NCI-H1694 (cell line): ENCODE measurements at regions not wholly inside any gene's neighbourhood (a gene's known extent, or its start where the extent isn't known, plus 50 kb on each side); places are given as distances from the start of the nearest gene placed in this dataset.

Experiments used
- DNase-seq: peaks from one replicate; lab custom pipeline; 2025; lab: John Stamatoyannopoulos, UW

GRCh38 chr2:5236249-5236648, 455.9 kb upstream of the SOX11 start:
- no peak for DNase-seq

- DNase-seq: no peak
These were observed 449.4 kb upstream of the SOX11 start for GRCh38 chr2:5242751-5243150.

GRCh38 chr2:5250482-5250881, 441.7 kb upstream of the SOX11 start:
- no peak for DNase-seq

- no peak for DNase-seq
These were observed 438.9 kb upstream of the SOX11 start for GRCh38 chr2:5253263-5253662.

- DNase-seq: no peak
These were observed 437.3 kb upstream of the SOX11 start for GRCh38 chr2:5254791-5255332.

GRCh38 chr2:5263291-5263690, 428.9 kb upstream of the SOX11 start:
- DNase-seq: no peak

GRCh38 chr2:5264361-5264760, 427.8 kb upstream of the SOX11 start:
- DNase-seq: no peak

- DNase-seq: no peak
These were observed 407.1 kb upstream of the SOX11 start for GRCh38 chr2:5285061-5285460.

GRCh38 chr2:5285872-5286769, 406.1 kb upstream of the SOX11 start:
- DNase-seq: no peak

- DNase-seq: no peak
These were observed 404.4 kb upstream of the SOX11 start for GRCh38 chr2:5287558-5288334.

GRCh38 chr2:5290900-5291546, 401.2 kb upstream of the SOX11 start:
- no peak for DNase-seq

GRCh38 chr2:5304640-5305039, 387.5 kb upstream of the SOX11 start:
- no peak for DNase-seq

GRCh38 chr2:5315041-5315440, 377.1 kb upstream of the SOX11 start:
- DNase-seq: peak; percentile 83

GRCh38 chr2:5315512-5315911, 376.7 kb upstream of the SOX11 start:
- DNase-seq: peak; percentile 98

GRCh38 chr2:5316001-5316490, 376.1 kb upstream of the SOX11 start:
- no peak for DNase-seq

- DNase-seq: no peak
These were observed 372.7 kb upstream of the SOX11 start for GRCh38 chr2:5319493-5319892.

- DNase-seq: no peak
These were observed 369.8 kb upstream of the SOX11 start for GRCh38 chr2:5322396-5322795.

- no peak for DNase-seq
These were observed 366.7 kb upstream of the SOX11 start for GRCh38 chr2:5325523-5325922.

GRCh38 chr2:5328826-5329225, 363.4 kb upstream of the SOX11 start:
- DNase-seq: no peak

- no peak for DNase-seq
These were observed 362.4 kb upstream of the SOX11 start for GRCh38 chr2:5329763-5330162.

GRCh38 chr2:5330961-5331360, 361.2 kb upstream of the SOX11 start:
- DNase-seq: no peak

- no peak for DNase-seq
These were observed 359.3 kb upstream of the SOX11 start for GRCh38 chr2:5332925-5333324.
